K562 (cell line): ENCODE measurements at regions not wholly inside any gene's neighbourhood (a gene's known extent, or its start where the extent isn't known, plus 50 kb on each side); places are given as distances from the start of the nearest gene placed in this dataset.

Source experiments
- ATAC-seq: fragments of 200-7000 bp; cut with Tn5 transposase; 3 replicates; pipeline ENCODE4 v1.9.1; 2020; ENCODE audit warnings: moderate library complexity
- BruUV-seq: library from RNA; stranded (reverse); fragments of 400-500 nt; replicated peaks from 2 replicates; lab custom pipeline; 2021; lab: Mats Ljungman, UMichigan
- CTCF ChIA-PET: fragments of 300-600 bp; formaldehyde crosslinking; extraction: SDS; loops from one replicate; lab custom pipeline; 2021; ENCODE audit warnings: low intra/inter-chr PET ratio; lab: Yijun Ruan, JAX
- POLR2A ChIA-PET: fragments of 300-600, 350-650 bp; sonication (Branson Sonifier 250); formaldehyde crosslinking; extraction: SDS; loops from one replicate; lab custom pipeline; 2021; ENCODE audit warnings: antibody characterized with exemption, inconsistent platforms; lab: Yijun Ruan, JAX
- DNase-seq, 4 experiments: peaks; one replicate each; pipeline versions ENCODE4 v3.0.0 to v3.0.0-alpha.2; 2011 to 2018; ENCODE audit warnings: low spot score in 3 of 4, mixed read lengths in 3 of 4; ENCODE audit errors: extremely low read depth in 1 of 4
- FAIRE-seq: peaks from 2 replicates; lab custom pipeline; 2011; peaks lifted over from hg19 to GRCh38; lab: Jason Lieb, UNC
- H2AFZ ChIP-seq: 2 replicates; pipeline ENCODE4 v1.6.0; 2011; ENCODE audit warnings: low read depth, low read length, control low read depth, inconsistent platforms
- H3K27ac ChIP-seq: fragments of 200-600 bp; 3 replicates; pipeline ENCODE4 v1.8.0; 2011; ENCODE audit warnings: low read depth, mild to moderate bottlenecking, control low read depth, inconsistent platforms, low read length, moderate library complexity, mixed read lengths; ENCODE audit errors: extremely low read depth
- H3K27me3 ChIP-seq, 2 experiments: fragments of 300-600 bp in 1 of 2; 2 replicates in 1 of 2; 3 replicates in 1 of 2; pipeline versions ENCODE4 v1.6.0 to v1.8.0; 2011; ENCODE audit warnings: inconsistent platforms in 2 of 2, low read length in 2 of 2, mild to moderate bottlenecking in 1 of 2, mixed read lengths in 1 of 2, moderate library complexity in 1 of 2; ENCODE audit not compliant: control insufficient read depth in 2 of 2, insufficient read depth in 2 of 2
- H3K36me3 ChIP-seq: fragments of 300-600 bp; 3 replicates; pipeline ENCODE4 v1.8.0; 2011; ENCODE audit warnings: mild to moderate bottlenecking, low read length, inconsistent platforms; ENCODE audit not compliant: control insufficient read depth, insufficient read depth
- H3K4me1 ChIP-seq, 2 experiments: fragments of 200-600 bp in 1 of 2; replicated peaks in 1 of 2; 2 replicates in 1 of 2; 3 replicates in 1 of 2; pipeline versions ENCODE4 v1.5.1 to v1.8.0; 2011; ENCODE audit warnings: inconsistent platforms in 2 of 2, low read length in 2 of 2, mild to moderate bottlenecking in 1 of 2, mixed read lengths in 1 of 2, moderate library complexity in 1 of 2; ENCODE audit not compliant: control insufficient read depth in 2 of 2, insufficient read depth in 2 of 2
- H3K4me2 ChIP-seq: 2 replicates; pipeline ENCODE4 v1.6.1; 2011; ENCODE audit warnings: low read length, control low read depth, inconsistent platforms, mixed read lengths; ENCODE audit not compliant: insufficient read depth
- H3K4me3 ChIP-seq: fragments of 200-600 bp; sonication (generic), shearing (Covaris generic); 2 replicates; pipeline ENCODE4 v1.5.1; 2016; ENCODE audit warnings: control low read depth, inconsistent platforms
- H3K79me2 ChIP-seq: fragments of 200-600 bp; 3 replicates; pipeline ENCODE4 v1.8.0; 2011; ENCODE audit warnings: low read length, inconsistent platforms; ENCODE audit not compliant: control insufficient read depth, insufficient read depth
- H3K9ac ChIP-seq, 2 experiments: 2 replicates each; pipeline versions ENCODE4 v1.6.0 to v1.6.1; 2011; ENCODE audit warnings: low read depth in 2 of 2, low read length in 2 of 2, control low read depth in 1 of 2, inconsistent platforms in 1 of 2, mild to moderate bottlenecking in 1 of 2, mixed read lengths in 1 of 2; ENCODE audit not compliant: insufficient read depth in 1 of 2
- H3K9me1 ChIP-seq: one replicate; pipeline ENCODE4 v1.6.0; 2011; ENCODE audit warnings: inconsistent platforms, mild to moderate bottlenecking, low read length, moderate library complexity; ENCODE audit not compliant: control insufficient read depth, insufficient read depth
- H3K9me3 ChIP-seq: replicated peaks from 2 replicates; pipeline ENCODE4 v1.5.1; 2011; ENCODE audit warnings: low read depth, low read length, inconsistent platforms; ENCODE audit not compliant: control insufficient read depth, insufficient read depth
- H4K20me1 ChIP-seq: replicated peaks from 2 replicates; pipeline ENCODE4 v1.6.1; 2011; ENCODE audit warnings: low read length, inconsistent platforms, mixed read lengths; ENCODE audit not compliant: control insufficient read depth, insufficient read depth
- CBX2 ChIP-seq: fragments of 200-600 bp; sonication (generic); IDR thresholded peaks from one replicate; pipeline ENCODE4 v1.6.1; 2012; ENCODE audit warnings: mild to moderate bottlenecking, low read length, inconsistent platforms; ENCODE audit not compliant: insufficient read depth, poor library complexity, severe bottlenecking
- CBX8 ChIP-seq: fragments of 200-600 bp; sonication (generic); IDR thresholded peaks from 2 replicates; pipeline ENCODE4 v1.6.1; 2012; ENCODE audit warnings: borderline replicate concordance, mixed run types, low read depth, mild to moderate bottlenecking, moderate library complexity, mixed read lengths, low read length, control low read depth, inconsistent platforms; ENCODE audit not compliant: poor library complexity, severe bottlenecking; ENCODE audit errors: extremely low read depth
- NCOA4 ChIP-seq: fragments of 450-650 bp; IDR thresholded peaks from 2 replicates; pipeline ENCODE4 v1.6.1; 2018; ENCODE audit warnings: mild to moderate bottlenecking; ENCODE audit not compliant: partially characterized antibody
- SUPT5H ChIP-seq: fragments of 450-650 bp; IDR thresholded peaks from 2 replicates; pipeline ENCODE4 v1.6.1; 2016
- THRAP3 ChIP-seq: fragments of 450-650 bp; IDR thresholded peaks from 2 replicates; pipeline ENCODE4 v1.6.1; 2016; ENCODE audit warnings: mild to moderate bottlenecking, inconsistent platforms, borderline replicate concordance
- WGBS: fragments of 100-300 bp; shearing (Covaris generic); methylation state at CpG from one replicate; pipeline ENCODE4 v1.1.6; 2016; ENCODE audit warnings: low coverage, mixed read lengths; ENCODE audit not compliant: insufficient coverage; ENCODE audit errors: missing lambda C conversion rate; 5-methylcytosine and 5-hydroxymethylcytosine counted together
- in situ Hi-C: fragments of 300-500 bp; cut with MboI; formaldehyde crosslinking; loops from 4 replicates; pipeline ENCODE4 v1.15.0; 2018; ENCODE audit warnings: inconsistent platforms, mixed read lengths
- intact Hi-C: fragments of 100-400 bp; cut with micrococcal nuclease; formaldehyde crosslinking; loops from 2 replicates; pipeline ENCODE4 v1.14.2; 2022
- TF ChIP-seq, protein P1 (sequence below), 2 experiments: fragments of 150-350 bp in 1 of 2; IDR thresholded peaks; 2 replicates each; pipeline ENCODE4 v1.6.1; 2012 to 2016; ENCODE audit warnings: low read depth in 2 of 2, low read length in 2 of 2, mild to moderate bottlenecking in 1 of 2, moderate library complexity in 1 of 2
- TF ChIP-seq, protein P2 (sequence below), 3 experiments: fragments of 200-800 bp in 1 of 3; fragments of 250-450 bp in 1 of 3; fragments of 450-650 bp in 1 of 3; sonication (Bioruptor Pico) in 1 of 3; sonication (Bioruptor generic) in 1 of 3; formaldehyde crosslinking in 1 of 3; IDR thresholded peaks; 2 replicates each; pipeline versions ENCODE4 v1.6.1 to v1.8.0; 2016 to 2022; ENCODE audit warnings: mild to moderate bottlenecking in 2 of 3, missing genetic modification characterization in 2 of 3, missing compliant biosample characterization in 1 of 3, moderate library complexity in 1 of 3

DNA sequence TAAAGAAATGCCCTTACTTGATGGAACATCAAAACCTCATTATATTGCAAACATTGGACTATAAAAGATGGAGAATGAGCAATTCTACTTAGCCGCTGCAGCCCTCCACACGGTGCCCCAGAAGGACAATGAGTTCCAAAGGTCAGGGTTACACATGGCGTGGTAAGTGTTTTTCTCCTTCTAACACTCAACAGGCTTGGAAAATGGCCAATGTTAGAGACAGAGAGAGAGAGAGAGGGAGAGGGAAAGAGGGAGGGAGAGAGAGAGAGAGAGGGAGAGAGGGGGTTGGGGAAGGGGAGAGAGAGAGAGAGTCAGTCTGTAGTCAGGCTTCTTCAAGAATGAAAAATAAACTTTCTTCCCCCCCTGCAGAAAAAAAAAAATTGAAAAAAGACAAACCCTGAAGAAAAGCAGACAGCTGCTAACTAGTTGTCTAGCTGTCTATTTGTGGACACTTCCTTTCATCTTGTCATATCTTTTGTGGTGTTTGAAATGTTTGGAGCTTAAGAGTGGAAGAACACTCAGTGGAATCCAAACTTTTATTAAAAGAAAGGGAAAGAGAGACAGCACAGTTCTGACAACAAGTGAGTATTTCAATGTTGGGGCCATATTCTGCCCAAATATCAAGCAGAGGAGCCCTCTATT lies 324.8 kb downstream of the TMEM38B start:
- no peak for FAIRE-seq
- in situ Hi-C loops (no loop called here), intact Hi-C loops (no loop called here)

GRCh38 chr9:106019702-106020101 lies 325.4 kb downstream of the TMEM38B start:
- H4K20me1 ChIP-seq, result no peaks in the 10 kb centered on the region
- no peaks in the 10 kb centered on the region for H3K9me1 ChIP-seq
- in situ Hi-C loops, result no loop called here
- 0% methylated on average over 5 of the region's 5 CpGs for whole genome bisulfite sequencing
- no peaks in the 10 kb centered on the region for H3K4me1 ChIP-seq
- no peaks in the 10 kb centered on the region for H3K79me2 ChIP-seq
- no peaks in the 10 kb centered on the region for H3K27me3 ChIP-seq
- BruUV-seq, result no TSS peak
- no peaks in the 10 kb centered on the region for H3K9me3 ChIP-seq
- DNase-seq (no peak), FAIRE-seq (no peak), ATAC-seq (no peak)
- ChIA-PET POLR2A (interaction anchor here (0.6 to 0.7 kb wide), 2 partner anchors 17 to 305 kb away, joined by 3 read pairs; no protein-coding TSS in a partner anchor), CTCF (no interaction called here)
- H3K4me3 ChIP-seq, result no peak overlapping the region
- intact Hi-C loops, result no loop called here
- no peak overlapping the region for H3K27ac ChIP-seq
- no peak overlapping the region for H3K9ac ChIP-seq
- H3K36me3 ChIP-seq, result no peaks in the 10 kb centered on the region
- H2AFZ ChIP-seq, result no peak overlapping the region
- no peak overlapping the region for H3K4me2 ChIP-seq
- TF ChIP-seq, protein P1, sequence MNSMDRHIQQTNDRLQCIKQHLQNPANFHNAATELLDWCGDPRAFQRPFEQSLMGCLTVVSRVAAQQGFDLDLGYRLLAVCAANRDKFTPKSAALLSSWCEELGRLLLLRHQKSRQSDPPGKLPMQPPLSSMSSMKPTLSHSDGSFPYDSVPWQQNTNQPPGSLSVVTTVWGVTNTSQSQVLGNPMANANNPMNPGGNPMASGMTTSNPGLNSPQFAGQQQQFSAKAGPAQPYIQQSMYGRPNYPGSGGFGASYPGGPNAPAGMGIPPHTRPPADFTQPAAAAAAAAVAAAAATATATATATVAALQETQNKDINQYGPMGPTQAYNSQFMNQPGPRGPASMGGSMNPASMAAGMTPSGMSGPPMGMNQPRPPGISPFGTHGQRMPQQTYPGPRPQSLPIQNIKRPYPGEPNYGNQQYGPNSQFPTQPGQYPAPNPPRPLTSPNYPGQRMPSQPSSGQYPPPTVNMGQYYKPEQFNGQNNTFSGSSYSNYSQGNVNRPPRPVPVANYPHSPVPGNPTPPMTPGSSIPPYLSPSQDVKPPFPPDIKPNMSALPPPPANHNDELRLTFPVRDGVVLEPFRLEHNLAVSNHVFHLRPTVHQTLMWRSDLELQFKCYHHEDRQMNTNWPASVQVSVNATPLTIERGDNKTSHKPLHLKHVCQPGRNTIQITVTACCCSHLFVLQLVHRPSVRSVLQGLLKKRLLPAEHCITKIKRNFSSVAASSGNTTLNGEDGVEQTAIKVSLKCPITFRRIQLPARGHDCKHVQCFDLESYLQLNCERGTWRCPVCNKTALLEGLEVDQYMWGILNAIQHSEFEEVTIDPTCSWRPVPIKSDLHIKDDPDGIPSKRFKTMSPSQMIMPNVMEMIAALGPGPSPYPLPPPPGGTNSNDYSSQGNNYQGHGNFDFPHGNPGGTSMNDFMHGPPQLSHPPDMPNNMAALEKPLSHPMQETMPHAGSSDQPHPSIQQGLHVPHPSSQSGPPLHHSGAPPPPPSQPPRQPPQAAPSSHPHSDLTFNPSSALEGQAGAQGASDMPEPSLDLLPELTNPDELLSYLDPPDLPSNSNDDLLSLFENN (IDR thresholded peaks at IDR 0.05; ENCODE audit: low read depth in 2 of 2, low read length in 2 of 2), result no peak
- no peak for TF ChIP-seq CBX2
- no peak for TF ChIP-seq SUPT5H
- TF ChIP-seq, protein P2, sequence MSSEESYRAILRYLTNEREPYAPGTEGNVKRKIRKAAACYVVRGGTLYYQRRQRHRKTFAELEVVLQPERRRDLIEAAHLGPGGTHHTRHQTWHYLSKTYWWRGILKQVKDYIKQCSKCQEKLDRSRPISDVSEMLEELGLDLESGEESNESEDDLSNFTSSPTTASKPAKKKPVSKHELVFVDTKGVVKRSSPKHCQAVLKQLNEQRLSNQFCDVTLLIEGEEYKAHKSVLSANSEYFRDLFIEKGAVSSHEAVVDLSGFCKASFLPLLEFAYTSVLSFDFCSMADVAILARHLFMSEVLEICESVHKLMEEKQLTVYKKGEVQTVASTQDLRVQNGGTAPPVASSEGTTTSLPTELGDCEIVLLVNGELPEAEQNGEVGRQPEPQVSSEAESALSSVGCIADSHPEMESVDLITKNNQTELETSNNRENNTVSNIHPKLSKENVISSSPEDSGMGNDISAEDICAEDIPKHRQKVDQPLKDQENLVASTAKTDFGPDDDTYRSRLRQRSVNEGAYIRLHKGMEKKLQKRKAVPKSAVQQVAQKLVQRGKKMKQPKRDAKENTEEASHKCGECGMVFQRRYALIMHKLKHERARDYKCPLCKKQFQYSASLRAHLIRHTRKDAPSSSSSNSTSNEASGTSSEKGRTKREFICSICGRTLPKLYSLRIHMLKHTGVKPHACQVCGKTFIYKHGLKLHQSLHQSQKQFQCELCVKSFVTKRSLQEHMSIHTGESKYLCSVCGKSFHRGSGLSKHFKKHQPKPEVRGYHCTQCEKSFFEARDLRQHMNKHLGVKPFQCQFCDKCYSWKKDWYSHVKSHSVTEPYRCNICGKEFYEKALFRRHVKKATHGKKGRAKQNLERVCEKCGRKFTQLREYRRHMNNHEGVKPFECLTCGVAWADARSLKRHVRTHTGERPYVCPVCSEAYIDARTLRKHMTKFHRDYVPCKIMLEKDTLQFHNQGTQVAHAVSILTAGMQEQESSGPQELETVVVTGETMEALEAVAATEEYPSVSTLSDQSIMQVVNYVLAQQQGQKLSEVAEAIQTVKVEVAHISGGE (CRISPR knock-in tag; IDR thresholded peaks at IDR 0.05), result no peak
- no peak for TF ChIP-seq CBX8

More for the DNA sequence above, 324.8 kb downstream of the TMEM38B start:
- Histone ChIP-seq H3K4me2 (no peak overlapping the region), H3K27me3 (no peaks in the 10 kb centered on the region), H3K27ac (no peak overlapping the region), H3K9me3 (no peaks in the 10 kb centered on the region), H3K9me1 (no peaks in the 10 kb centered on the region), H3K4me3 (no peak overlapping the region), H3K36me3 (no peaks in the 10 kb centered on the region), H2AFZ (no peak overlapping the region), H3K79me2 (no peaks in the 10 kb centered on the region), H3K4me1 (no peaks in the 10 kb centered on the region), H3K9ac (no peak overlapping the region), H4K20me1 (no peaks in the 10 kb centered on the region)
- ChIA-PET CTCF (no interaction called here), POLR2A (interaction anchor here (0.7 kb wide), 1 partner anchor 305 kb away, joined by 3 read pairs; no protein-coding TSS in a partner anchor)
- 0% methylated on average over 3 of the region's 3 CpGs for WGBS
- ATAC-seq (no peak), DNase-seq (no peak)
- no TSS peak for BruUV-seq
- TF ChIP-seq NCOA4, result no peak
- TF ChIP-seq THRAP3, result no peak
